Suprapubic skin (tissue), 4 donors: ENCODE measurements at regions not wholly inside any gene's neighbourhood (a gene's known extent, or its start where the extent isn't known, plus 50 kb on each side); places are given as distances from the start of the nearest gene placed in this dataset.

Experiments used
- DNase-seq, 2 donors: peaks; one replicate each; pipeline ENCODE4 v3.0.0-alpha.2; 2019; ENCODE audit warnings: low spot score in 2 of 2
- H3K27ac ChIP-seq: fragments of 200-600 bp; sonication (generic); one replicate; pipeline ENCODE4 v1.5.1; 2019
- H3K27me3 ChIP-seq: fragments of 200-600 bp; sonication (generic); one replicate; pipeline ENCODE4 v1.5.1; 2019
- H3K36me3 ChIP-seq: fragments of 200-600 bp; sonication (generic); one replicate; pipeline ENCODE4 v1.5.1; 2019
- H3K4me1 ChIP-seq: fragments of 200-600 bp; sonication (generic); one replicate; pipeline ENCODE4 v1.5.1; 2019
- H3K4me3 ChIP-seq: fragments of 200-600 bp; sonication (generic); one replicate; pipeline ENCODE4 v1.5.1; 2019; ENCODE audit warnings: mild to moderate bottlenecking
- H3K9me3 ChIP-seq: fragments of 200-600 bp; sonication (generic); one replicate; pipeline ENCODE4 v1.5.1; 2019
- CTCF ChIP-seq, 2 donors: fragments of 200-600 bp in 1 of 2; fragments of 450-650 bp in 1 of 2; sonication (generic) in 1 of 2; IDR thresholded peaks; one replicate each; pipeline ENCODE4 v1.5.1; 2016 to 2019; ENCODE audit warnings: antibody characterized with exemption in 2 of 2, mild to moderate bottlenecking in 1 of 2, moderate library complexity in 1 of 2
- EP300 ChIP-seq: sonication (generic); formaldehyde crosslinking; IDR thresholded peaks from one replicate; pipeline ENCODE4 v1.6.1; 2017; ENCODE audit warnings: antibody characterized with exemption
- POLR2A ChIP-seq, 2 donors: fragments of 450-650 bp; IDR thresholded peaks; one replicate each; pipeline ENCODE4 v1.6.1; 2017; ENCODE audit warnings: antibody characterized with exemption in 2 of 2, mild to moderate bottlenecking in 2 of 2, moderate library complexity in 2 of 2
- POLR2AphosphoS5 ChIP-seq, 3 donors: sonication (generic); formaldehyde crosslinking; IDR thresholded peaks; one replicate each; pipeline ENCODE4 v1.6.1; 2017; ENCODE audit warnings: antibody characterized with exemption in 3 of 3
- WGBS: methylation state at CpG from one replicate; pipeline ENCODE4 v1.1.5; 2018; 5-methylcytosine and 5-hydroxymethylcytosine counted together

- Histone ChIP-seq H3K36me3 (no peaks in the 10 kb centered on the region), H3K4me3 (no peak overlapping the region), H3K9me3 (no peaks in the 10 kb centered on the region), H3K27ac (no peak overlapping the region), H3K27me3 (no peaks in the 10 kb centered on the region), H3K4me1 (no peaks in the 10 kb centered on the region)
- TF ChIP-seq POLR2A (IDR thresholded peaks at IDR 0.05), result no peak
- no peak for TF ChIP-seq EP300
- no peak for TF ChIP-seq POLR2AphosphoS5 (IDR thresholded peaks at IDR 0.05)
- no peak for TF ChIP-seq CTCF (IDR thresholded peaks at IDR 0.05)
- DNase-seq, result no peak
These were observed 138.5 kb upstream of the PMEPA1 start for GRCh38 chr20:57848282-57848681.

- Histone ChIP-seq H3K4me3 (no peak overlapping the region), H3K4me1 (no peaks in the 10 kb centered on the region), H3K27ac (no peak overlapping the region), H3K9me3 (no peaks in the 10 kb centered on the region), H3K36me3 (no peaks in the 10 kb centered on the region), H3K27me3 (no peaks in the 10 kb centered on the region)
- no peak for DNase-seq
- TF ChIP-seq CTCF (IDR thresholded peaks at IDR 0.05) (no peak), EP300 (no peak), POLR2A (IDR thresholded peaks at IDR 0.05) (no peak)
These were observed 137.3 kb upstream of the PMEPA1 start for GRCh38 chr20:57847104-57847503.

- no peak for TF ChIP-seq EP300
- no peak for TF ChIP-seq POLR2AphosphoS5 (IDR thresholded peaks at IDR 0.05)
- TF ChIP-seq CTCF (IDR thresholded peaks at IDR 0.05), result no peak
- no peak for TF ChIP-seq POLR2A (IDR thresholded peaks at IDR 0.05)
- H3K36me3 ChIP-seq, result no peaks in the 10 kb centered on the region
- no peaks in the 10 kb centered on the region for H3K4me1 ChIP-seq
- no peaks in the 10 kb centered on the region for H3K27me3 ChIP-seq
- no peak overlapping the region for H3K4me3 ChIP-seq
- no peaks in the 10 kb centered on the region for H3K9me3 ChIP-seq
- 94% methylated on average over 10 of the region's 10 CpGs for WGBS
- peak in 1 of 2 donors; percentile 27 for DNase-seq
- no peak overlapping the region for H3K27ac ChIP-seq
These were observed 135.1 kb upstream of the PMEPA1 start for GRCh38 chr20:57844626-57845596.

GRCh38 chr20:57843941-57844625, 134.3 kb upstream of the PMEPA1 start:
- Histone ChIP-seq H3K9me3 (no peaks in the 10 kb centered on the region), H3K4me3 (no peak overlapping the region), H3K4me1 (no peaks in the 10 kb centered on the region), H3K27me3 (no peaks in the 10 kb centered on the region), H3K36me3 (no peaks in the 10 kb centered on the region), H3K27ac (no peak overlapping the region)
- WGBS, result 92% methylated on average over 14 of the region's 14 CpGs
- TF ChIP-seq CTCF (IDR thresholded peaks at IDR 0.05), result no peak
- no peak for TF ChIP-seq EP300
- TF ChIP-seq POLR2A (IDR thresholded peaks at IDR 0.05), result no peak
- no peak for TF ChIP-seq POLR2AphosphoS5 (IDR thresholded peaks at IDR 0.05)
- peak; percentile 37 for DNase-seq

GRCh38 chr20:57842720-57843119, 132.9 kb upstream of the PMEPA1 start:
- TF ChIP-seq EP300 (no peak), POLR2A (IDR thresholded peaks at IDR 0.05) (no peak), CTCF (IDR thresholded peaks at IDR 0.05) (no peak), POLR2AphosphoS5 (IDR thresholded peaks at IDR 0.05) (no peak)
- DNase-seq, result no peak
- peaks cover 4% of the 10 kb centered on the region for H3K4me1 ChIP-seq
- WGBS, result 86% methylated on average over 4 of the region's 4 CpGs
- H3K27ac ChIP-seq, result no peak overlapping the region
- no peak overlapping the region for H3K4me3 ChIP-seq
- H3K27me3 ChIP-seq, result no peaks in the 10 kb centered on the region
- no peaks in the 10 kb centered on the region for H3K36me3 ChIP-seq
- H3K9me3 ChIP-seq, result no peaks in the 10 kb centered on the region
